Cardiac fibroblast (primary cell): ENCODE measurements at regions not wholly inside any gene's neighbourhood (a gene's known extent, or its start where the extent isn't known, plus 50 kb on each side); places are given as distances from the start of the nearest gene placed in this dataset.
A peak's percentile ranks its signal among the peaks of the same experiment; 100 is the strongest.

Experiments
- DNase-seq, 2 donors: peaks; one replicate each; pipeline versions ENCODE4 v3.0.0 to v3.0.0-alpha.2; 2010; ENCODE audit warnings: low read depth in 2 of 2
- H3K4me3 ChIP-seq, 2 donors: replicated peaks in 1 of 2; 1 replicate in 1 of 2; 2 replicates in 1 of 2; pipeline ENCODE4 v1.5.1; 2011; ENCODE audit warnings: low read depth in 2 of 2, low read length in 2 of 2, mild to moderate bottlenecking in 2 of 2, moderate library complexity in 1 of 2
- TF ChIP-seq, protein P1 (sequence below): IDR thresholded peaks from one replicate; pipeline ENCODE4 v1.5.1; 2011; ENCODE audit warnings: low read depth, mild to moderate bottlenecking, low read length, inconsistent platforms

DNA sequence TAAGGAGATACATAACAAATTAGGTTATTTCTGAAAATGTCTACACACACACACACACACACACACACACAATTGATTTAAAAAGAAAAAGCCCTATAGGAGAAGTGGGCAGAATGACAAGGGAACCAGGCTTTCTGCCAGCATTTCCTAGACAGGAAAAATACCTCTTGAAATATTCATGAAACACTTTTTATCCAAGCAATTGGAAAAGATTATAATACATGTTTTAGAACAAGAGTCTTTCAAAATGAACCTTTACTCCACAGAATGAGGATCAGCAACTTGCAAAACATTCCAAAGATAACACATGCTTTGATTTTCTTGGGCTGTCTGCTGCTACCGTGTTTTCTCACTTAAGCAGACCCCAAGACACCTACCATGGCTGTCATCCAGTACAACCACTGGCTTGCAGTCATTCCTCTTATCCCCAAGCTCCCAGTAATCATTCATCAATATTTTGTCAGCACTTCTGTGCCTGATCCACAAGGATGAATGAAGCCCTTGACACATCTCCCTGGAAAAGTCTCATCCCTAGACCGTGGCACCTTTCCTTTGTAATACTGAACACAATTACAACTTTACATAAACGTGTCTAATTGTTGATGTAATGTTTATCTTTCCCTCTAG, 717.1 kb upstream of the ZNF608 start:
- peak; percentile 31 to 75 for DNase-seq
- TF ChIP-seq, protein P1, sequence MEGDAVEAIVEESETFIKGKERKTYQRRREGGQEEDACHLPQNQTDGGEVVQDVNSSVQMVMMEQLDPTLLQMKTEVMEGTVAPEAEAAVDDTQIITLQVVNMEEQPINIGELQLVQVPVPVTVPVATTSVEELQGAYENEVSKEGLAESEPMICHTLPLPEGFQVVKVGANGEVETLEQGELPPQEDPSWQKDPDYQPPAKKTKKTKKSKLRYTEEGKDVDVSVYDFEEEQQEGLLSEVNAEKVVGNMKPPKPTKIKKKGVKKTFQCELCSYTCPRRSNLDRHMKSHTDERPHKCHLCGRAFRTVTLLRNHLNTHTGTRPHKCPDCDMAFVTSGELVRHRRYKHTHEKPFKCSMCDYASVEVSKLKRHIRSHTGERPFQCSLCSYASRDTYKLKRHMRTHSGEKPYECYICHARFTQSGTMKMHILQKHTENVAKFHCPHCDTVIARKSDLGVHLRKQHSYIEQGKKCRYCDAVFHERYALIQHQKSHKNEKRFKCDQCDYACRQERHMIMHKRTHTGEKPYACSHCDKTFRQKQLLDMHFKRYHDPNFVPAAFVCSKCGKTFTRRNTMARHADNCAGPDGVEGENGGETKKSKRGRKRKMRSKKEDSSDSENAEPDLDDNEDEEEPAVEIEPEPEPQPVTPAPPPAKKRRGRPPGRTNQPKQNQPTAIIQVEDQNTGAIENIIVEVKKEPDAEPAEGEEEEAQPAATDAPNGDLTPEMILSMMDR: no peak
- no peak overlapping the region for H3K4me3 ChIP-seq

- no peak overlapping the region for H3K4me3 ChIP-seq
- no peak for DNase-seq
- TF ChIP-seq, protein P1: no peak
Measured at GRCh38 chr5:125464847-125465432, 718.5 kb upstream of the ZNF608 start.

DNA sequence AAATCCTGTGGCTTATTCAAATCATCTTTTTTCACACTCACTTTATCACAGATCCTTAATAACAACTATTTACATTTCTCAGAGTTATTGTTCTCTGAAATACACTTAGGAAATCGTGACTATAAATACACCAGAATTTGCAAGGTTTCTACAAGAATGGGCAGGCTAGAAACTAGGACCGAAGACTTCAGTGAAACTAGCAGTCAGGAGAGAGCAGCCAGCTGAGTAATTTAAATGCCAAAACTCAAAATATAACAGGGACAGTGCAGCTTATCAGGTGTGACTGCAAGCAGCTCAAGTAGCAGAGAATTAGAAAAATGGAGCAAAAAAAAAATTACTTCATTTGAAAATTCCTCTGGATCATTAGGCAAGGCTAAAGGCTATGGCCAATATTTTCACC, 719.3 kb upstream of the ZNF608 start:
- TF ChIP-seq, protein P1: no peak
- DNase-seq: no peak
- H3K4me3 ChIP-seq: no peak overlapping the region

GRCh38 chr5:125467222-125467621, 720.8 kb upstream of the ZNF608 start:
- TF ChIP-seq, protein P1: no peak
- H3K4me3 ChIP-seq: no peak overlapping the region
- DNase-seq: no peak

DNA sequence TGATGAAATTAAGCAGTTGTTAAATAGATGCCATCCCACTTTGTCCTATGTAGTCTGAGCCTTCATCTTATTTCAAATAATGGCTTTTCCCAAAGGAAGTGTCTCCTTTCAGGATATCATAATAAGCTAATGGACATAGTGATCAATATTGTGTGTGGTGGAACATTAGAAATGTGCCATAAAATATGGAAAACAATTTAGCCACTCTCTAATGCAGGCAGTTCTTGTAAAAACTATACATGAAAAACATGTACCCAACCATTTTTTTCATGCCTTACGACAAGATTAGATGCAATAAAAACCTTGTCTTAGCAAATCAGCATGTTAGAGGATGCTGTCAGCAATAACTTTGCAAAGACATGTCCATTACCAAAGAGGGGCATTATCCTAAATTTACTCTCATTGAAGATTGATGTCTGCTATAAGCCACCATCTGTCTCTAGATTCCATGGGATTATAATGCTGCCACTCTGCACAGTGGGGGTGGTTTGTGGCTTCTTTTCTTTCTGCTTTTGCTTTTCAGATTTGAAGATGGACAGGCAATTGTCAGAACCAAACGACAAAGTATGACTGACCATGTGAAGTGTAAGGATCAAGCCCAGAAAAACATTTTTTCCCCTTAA, 724.0 kb upstream of the ZNF608 start:
- H3K4me3 ChIP-seq: no peak overlapping the region
- TF ChIP-seq, protein P1: no peak
- no peak for DNase-seq

DNA sequence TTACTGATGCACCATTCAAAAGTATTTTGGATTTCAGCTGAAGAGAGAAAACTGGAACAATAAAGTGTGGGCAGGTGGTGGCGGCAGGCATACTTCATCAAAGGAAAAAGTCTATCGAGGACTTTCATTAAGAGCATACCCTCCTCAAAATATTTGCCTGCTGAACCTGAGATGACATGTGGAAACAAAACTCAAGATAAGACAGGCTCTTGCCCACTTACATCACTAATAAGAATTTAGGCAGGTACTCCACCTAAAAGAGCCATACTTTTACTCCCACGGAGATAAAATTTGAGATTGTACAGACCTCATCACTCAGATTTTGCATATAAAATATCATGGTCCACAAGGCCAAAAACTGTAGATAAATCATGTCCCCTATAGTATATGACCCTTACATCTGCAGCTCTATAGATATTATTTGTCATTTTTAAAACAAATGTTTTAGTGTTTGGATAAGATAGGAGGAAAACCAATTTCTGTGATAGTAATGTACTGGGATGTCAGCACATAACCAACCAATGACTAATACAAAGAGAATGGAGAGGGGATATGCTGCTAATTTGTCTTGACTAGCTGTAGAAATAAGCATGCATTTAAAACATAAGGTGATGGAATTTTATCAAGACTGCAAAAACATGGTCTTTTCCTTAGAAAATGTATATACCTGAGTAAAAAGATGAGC, 730.6 kb upstream of the ZNF608 start:
- TF ChIP-seq, protein P1: no peak
- DNase-seq: peak; percentile 32 to 34
- no peak overlapping the region for H3K4me3 ChIP-seq
